ENCODE measurements at regions not wholly inside any gene's neighbourhood (a gene's known extent, or its start where the extent isn't known, plus 50 kb on each side); places are given as distances from the start of the nearest gene placed in this dataset.

- Histone ChIP-seq H3K4me1 (ENCODE audit: control insufficient read depth, insufficient read depth, low read length) (no peaks in the 10 kb centered on the region), H3K27ac (ENCODE audit: low read length) (no peak overlapping the region), H3K4me3 (ENCODE audit: low read depth in 2 of 2, low read length in 2 of 2) (no peak overlapping the region), H3K36me3 (ENCODE audit: control insufficient read depth, insufficient read depth, low read length) (no peaks in the 10 kb centered on the region), H3K27me3 (ENCODE audit: control insufficient read depth, insufficient read depth, low read length) (no peaks in the 10 kb centered on the region), H3K9me3 (ENCODE audit: control insufficient read depth, insufficient read depth, low read depth, low read length) (no peaks in the 10 kb centered on the region)
- intact Hi-C loops (cut with micrococcal nuclease; ENCODE audit: unreplicated experiment) (no loop called here), in situ Hi-C loops (cut with HindIII; ENCODE audit: low pct_unique_long_range_greater_than_20kb, low sequenced_read_pairs) (no loop called here)
- ChIA-PET POLR2A (no interaction called here), CTCF (no interaction called here)
- TF ChIP-seq, protein P1, sequence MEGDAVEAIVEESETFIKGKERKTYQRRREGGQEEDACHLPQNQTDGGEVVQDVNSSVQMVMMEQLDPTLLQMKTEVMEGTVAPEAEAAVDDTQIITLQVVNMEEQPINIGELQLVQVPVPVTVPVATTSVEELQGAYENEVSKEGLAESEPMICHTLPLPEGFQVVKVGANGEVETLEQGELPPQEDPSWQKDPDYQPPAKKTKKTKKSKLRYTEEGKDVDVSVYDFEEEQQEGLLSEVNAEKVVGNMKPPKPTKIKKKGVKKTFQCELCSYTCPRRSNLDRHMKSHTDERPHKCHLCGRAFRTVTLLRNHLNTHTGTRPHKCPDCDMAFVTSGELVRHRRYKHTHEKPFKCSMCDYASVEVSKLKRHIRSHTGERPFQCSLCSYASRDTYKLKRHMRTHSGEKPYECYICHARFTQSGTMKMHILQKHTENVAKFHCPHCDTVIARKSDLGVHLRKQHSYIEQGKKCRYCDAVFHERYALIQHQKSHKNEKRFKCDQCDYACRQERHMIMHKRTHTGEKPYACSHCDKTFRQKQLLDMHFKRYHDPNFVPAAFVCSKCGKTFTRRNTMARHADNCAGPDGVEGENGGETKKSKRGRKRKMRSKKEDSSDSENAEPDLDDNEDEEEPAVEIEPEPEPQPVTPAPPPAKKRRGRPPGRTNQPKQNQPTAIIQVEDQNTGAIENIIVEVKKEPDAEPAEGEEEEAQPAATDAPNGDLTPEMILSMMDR (IDR thresholded peaks at IDR 0.05) = no peak
- TF ChIP-seq TCF7L2 (IDR thresholded peaks at IDR 0.05; ENCODE audit: low read depth, low read length) = no peak
- TF ChIP-seq, protein P2, sequence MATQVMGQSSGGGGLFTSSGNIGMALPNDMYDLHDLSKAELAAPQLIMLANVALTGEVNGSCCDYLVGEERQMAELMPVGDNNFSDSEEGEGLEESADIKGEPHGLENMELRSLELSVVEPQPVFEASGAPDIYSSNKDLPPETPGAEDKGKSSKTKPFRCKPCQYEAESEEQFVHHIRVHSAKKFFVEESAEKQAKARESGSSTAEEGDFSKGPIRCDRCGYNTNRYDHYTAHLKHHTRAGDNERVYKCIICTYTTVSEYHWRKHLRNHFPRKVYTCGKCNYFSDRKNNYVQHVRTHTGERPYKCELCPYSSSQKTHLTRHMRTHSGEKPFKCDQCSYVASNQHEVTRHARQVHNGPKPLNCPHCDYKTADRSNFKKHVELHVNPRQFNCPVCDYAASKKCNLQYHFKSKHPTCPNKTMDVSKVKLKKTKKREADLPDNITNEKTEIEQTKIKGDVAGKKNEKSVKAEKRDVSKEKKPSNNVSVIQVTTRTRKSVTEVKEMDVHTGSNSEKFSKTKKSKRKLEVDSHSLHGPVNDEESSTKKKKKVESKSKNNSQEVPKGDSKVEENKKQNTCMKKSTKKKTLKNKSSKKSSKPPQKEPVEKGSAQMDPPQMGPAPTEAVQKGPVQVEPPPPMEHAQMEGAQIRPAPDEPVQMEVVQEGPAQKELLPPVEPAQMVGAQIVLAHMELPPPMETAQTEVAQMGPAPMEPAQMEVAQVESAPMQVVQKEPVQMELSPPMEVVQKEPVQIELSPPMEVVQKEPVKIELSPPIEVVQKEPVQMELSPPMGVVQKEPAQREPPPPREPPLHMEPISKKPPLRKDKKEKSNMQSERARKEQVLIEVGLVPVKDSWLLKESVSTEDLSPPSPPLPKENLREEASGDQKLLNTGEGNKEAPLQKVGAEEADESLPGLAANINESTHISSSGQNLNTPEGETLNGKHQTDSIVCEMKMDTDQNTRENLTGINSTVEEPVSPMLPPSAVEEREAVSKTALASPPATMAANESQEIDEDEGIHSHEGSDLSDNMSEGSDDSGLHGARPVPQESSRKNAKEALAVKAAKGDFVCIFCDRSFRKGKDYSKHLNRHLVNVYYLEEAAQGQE (IDR thresholded peaks at IDR 0.05; ENCODE audit: insufficient read depth in 1 of 2, low read depth in 2 of 2, low read length in 1 of 2) = no peak
- no peak for TF ChIP-seq POLR2AphosphoS5 (IDR thresholded peaks at IDR 0.05; ENCODE audit: low read depth, low read length)
- no peak for TF ChIP-seq SIN3A (IDR thresholded peaks at IDR 0.05; ENCODE audit: borderline replicate concordance, insufficient read depth, low read depth, low read length)
- ATAC-seq (no peak), DNase-seq (ENCODE audit: low read depth, low spot score) (no peak)
- BruUV-seq (replicated peaks) = no TSS peak
Observed at GRCh38 chr14:84806181-84806580, 723.8 kb upstream of the FLRT2 start.

DNA sequence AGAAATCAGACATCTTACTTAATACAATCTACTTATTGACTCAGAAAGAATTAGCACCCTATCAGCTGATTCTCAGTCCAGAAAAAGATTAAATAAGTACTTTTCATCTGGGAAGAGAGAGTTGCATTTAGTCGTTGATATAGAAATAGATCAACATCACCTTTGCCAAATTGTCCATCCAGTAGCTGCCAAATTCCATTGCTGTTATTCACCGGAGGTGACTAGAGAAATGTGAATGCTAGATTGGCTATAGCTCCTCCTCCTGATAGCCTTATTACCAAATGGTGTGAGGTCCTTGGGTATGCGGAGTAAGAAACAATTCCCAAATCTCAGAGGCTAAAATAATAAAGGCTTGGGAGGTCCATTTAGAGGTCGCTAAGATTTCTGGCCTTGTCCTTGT is 723.3 kb upstream of the FLRT2 start:
- ATAC-seq (no peak), DNase-seq (ENCODE audit: low read depth, low spot score) (no peak)
- Histone ChIP-seq H3K36me3 (ENCODE audit: control insufficient read depth, insufficient read depth, low read length) (no peaks in the 10 kb centered on the region), H3K27me3 (ENCODE audit: control insufficient read depth, insufficient read depth, low read length) (no peaks in the 10 kb centered on the region), H3K4me1 (ENCODE audit: control insufficient read depth, insufficient read depth, low read length) (no peaks in the 10 kb centered on the region), H3K9me3 (ENCODE audit: control insufficient read depth, insufficient read depth, low read depth, low read length) (no peaks in the 10 kb centered on the region), H3K27ac (ENCODE audit: low read length) (no peak overlapping the region), H3K4me3 (ENCODE audit: low read depth in 2 of 2, low read length in 2 of 2) (no peak overlapping the region)
- intact Hi-C loops (cut with micrococcal nuclease; ENCODE audit: unreplicated experiment) = no loop called here
- TF ChIP-seq POLR2AphosphoS5 (IDR thresholded peaks at IDR 0.05; ENCODE audit: low read depth, low read length) (no peak), SIN3A (IDR thresholded peaks at IDR 0.05; ENCODE audit: borderline replicate concordance, insufficient read depth, low read depth, low read length) (no peak), TCF7L2 (IDR thresholded peaks at IDR 0.05; ENCODE audit: low read depth, low read length) (no peak)
- TF ChIP-seq, protein P1 (IDR thresholded peaks at IDR 0.05) = no peak
- TF ChIP-seq, protein P2 (IDR thresholded peaks at IDR 0.05; ENCODE audit: insufficient read depth in 1 of 2, low read depth in 2 of 2, low read length in 1 of 2) = no peak
- ChIA-PET CTCF (no interaction called here), POLR2A (no interaction called here)
- in situ Hi-C loops (cut with HindIII; ENCODE audit: low pct_unique_long_range_greater_than_20kb, low sequenced_read_pairs) = no loop called here
- no TSS peak for BruUV-seq (replicated peaks)
